H1 (cell line): ENCODE measurements at regions not wholly inside any gene's neighbourhood (a gene's known extent, or its start where the extent isn't known, plus 50 kb on each side); places are given as distances from the start of the nearest gene placed in this dataset.

ENCODE experiments used
- CTCF ChIA-PET: fragments of 300-600 bp; sonication (Branson Sonifier 250); formaldehyde crosslinking; loops from one replicate; lab custom pipeline; 2021; ENCODE audit not compliant: partially characterized antibody; lab: Charles Lee
- POLR2A ChIA-PET: fragments of 300-600 bp; sonication (Branson Sonifier 250); formaldehyde crosslinking; loops from one replicate; lab custom pipeline; 2021; ENCODE audit warnings: inconsistent platforms; ENCODE audit not compliant: partially characterized antibody; lab: Charles Lee
- DNase-seq, 2 experiments: peaks; one replicate each; pipeline versions ENCODE4 v3.0.0 to v3.0.0-alpha.2; 2010 to 2022; ENCODE audit warnings: low spot score in 2 of 2, low read depth in 1 of 2, mixed read lengths in 1 of 2
- FAIRE-seq: peaks from 2 replicates; lab custom pipeline; 2011; peaks lifted over from hg19 to GRCh38; lab: Jason Lieb, UNC
- H2AFZ ChIP-seq: 2 replicates; pipeline ENCODE4 v1.8.1; 2012; ENCODE audit warnings: low read length, inconsistent platforms
- H2AK5ac ChIP-seq: 2 replicates; pipeline ENCODE4 v1.6.1; 2013; ENCODE audit warnings: low read depth, low read length
- H2BK120ac ChIP-seq: replicated peaks from 2 replicates; pipeline ENCODE3; 2013; ENCODE audit warnings: low read depth, low read length, inconsistent platforms
- H2BK12ac ChIP-seq: 2 replicates; pipeline ENCODE4 v1.6.1; 2013; ENCODE audit warnings: low read depth, low read length
- H2BK15ac ChIP-seq: 2 replicates; pipeline ENCODE4 v1.6.1; 2013; ENCODE audit warnings: low read length
- H2BK20ac ChIP-seq: 2 replicates; pipeline ENCODE4 v1.6.1; 2013; ENCODE audit warnings: low read length
- H2BK5ac ChIP-seq: 2 replicates; pipeline ENCODE4 v1.6.1; 2013; ENCODE audit warnings: low read depth, low read length
- H3K14ac ChIP-seq: 2 replicates; pipeline ENCODE4 v1.6.1; 2013; ENCODE audit warnings: inconsistent platforms; ENCODE audit not compliant: insufficient read length
- H3K18ac ChIP-seq: 2 replicates; pipeline ENCODE4 v1.6.1; 2013; ENCODE audit warnings: low read length; ENCODE audit errors: extremely low read depth
- H3K23ac ChIP-seq: 2 replicates; pipeline ENCODE4 v1.6.1; 2013; ENCODE audit warnings: inconsistent platforms; ENCODE audit not compliant: insufficient read length
- H3K23me2 ChIP-seq: 2 replicates; pipeline ENCODE4 v1.6.1; 2013; ENCODE audit warnings: low read depth, low read length
- H3K27ac ChIP-seq: 2 replicates; pipeline ENCODE4 v1.6.1; 2011; ENCODE audit warnings: low read depth, low read length, inconsistent platforms
- H3K27me3 ChIP-seq, 4 experiments: replicated peaks in 1 of 4; 1 replicate in 1 of 4; 2 replicates in 3 of 4; pipeline versions ENCODE4 v1.6.1 to v1.8.1; 2011 to 2013; ENCODE audit warnings: low read length in 3 of 4, mild to moderate bottlenecking in 3 of 4, inconsistent platforms in 2 of 4, mixed read lengths in 2 of 4, moderate library complexity in 1 of 4; ENCODE audit not compliant: control insufficient read depth in 3 of 4, insufficient read depth in 3 of 4; ENCODE audit errors: extremely low read depth in 1 of 4
- H3K36me3 ChIP-seq, 4 experiments: 2 replicates each; pipeline versions ENCODE4 v1.6.1 to v1.8.1; 2011 to 2013; ENCODE audit warnings: mild to moderate bottlenecking in 4 of 4, low read length in 3 of 4, moderate library complexity in 2 of 4, control low read depth in 1 of 4, inconsistent platforms in 1 of 4; ENCODE audit not compliant: insufficient read depth in 4 of 4, control insufficient read depth in 2 of 4
- H3K4ac ChIP-seq: replicated peaks from 2 replicates; pipeline ENCODE3; 2013; ENCODE audit warnings: low read length, low read depth, mixed read lengths, inconsistent platforms; ENCODE audit not compliant: insufficient read length
- H3K4me1 ChIP-seq, 4 experiments: replicated peaks in 1 of 4; 1 replicate in 1 of 4; 2 replicates in 3 of 4; pipeline versions ENCODE4 v1.6.1 to v1.8.1; 2011 to 2013; ENCODE audit warnings: low read length in 3 of 4, inconsistent platforms in 2 of 4, mixed read lengths in 1 of 4; ENCODE audit not compliant: insufficient read depth in 4 of 4, control insufficient read depth in 3 of 4
- H3K4me2 ChIP-seq, 2 experiments: 2 replicates each; pipeline versions ENCODE4 v1.6.1 to v1.8.1; 2011 to 2013; ENCODE audit warnings: low read depth in 2 of 2, low read length in 2 of 2, control low read depth in 1 of 2, inconsistent platforms in 1 of 2, mild to moderate bottlenecking in 1 of 2; ENCODE audit not compliant: insufficient read depth in 1 of 2
- H3K4me3 ChIP-seq, 4 experiments: fragments of 200-600, 300-600 bp in 1 of 4; sonication (generic), shearing (Covaris generic), sonication (Bioruptor Twin) in 1 of 4; 2 replicates each; pipeline versions ENCODE4 v1.5.1 to v1.8.1; 2011 to 2016; ENCODE audit warnings: low read length in 4 of 4, low read depth in 3 of 4, control low read depth in 2 of 4, inconsistent platforms in 2 of 4, mild to moderate bottlenecking in 2 of 4, mixed read lengths in 1 of 4, moderate library complexity in 1 of 4; ENCODE audit not compliant: insufficient read depth in 2 of 4; ENCODE audit errors: extremely low read depth in 1 of 4
- H3K56ac ChIP-seq: replicated peaks from 2 replicates; pipeline ENCODE3; 2013; ENCODE audit warnings: low read depth, mild to moderate bottlenecking, mixed read lengths, low read length, inconsistent platforms; ENCODE audit not compliant: insufficient read length
- H3K79me1 ChIP-seq: 2 replicates; pipeline ENCODE4 v1.6.1; 2013; ENCODE audit warnings: low read depth, low read length, control low read depth
- H3K79me2 ChIP-seq, 2 experiments: 2 replicates each; pipeline versions ENCODE4 v1.6.1 to v1.8.1; 2012 to 2013; ENCODE audit warnings: low read length in 2 of 2, mild to moderate bottlenecking in 2 of 2, inconsistent platforms in 1 of 2; ENCODE audit not compliant: insufficient read depth in 2 of 2, control insufficient read depth in 1 of 2
- H3K9ac ChIP-seq, 4 experiments: replicated peaks in 1 of 4; 1 replicate in 1 of 4; 2 replicates in 3 of 4; pipeline versions ENCODE4 v1.6.1 to v1.8.1; 2011 to 2013; ENCODE audit warnings: low read depth in 3 of 4, low read length in 3 of 4, control low read depth in 2 of 4, mild to moderate bottlenecking in 2 of 4, moderate library complexity in 2 of 4, inconsistent platforms in 1 of 4; ENCODE audit errors: extremely low read depth in 1 of 4
- H3K9me3 ChIP-seq, 2 experiments: 2 replicates each; pipeline versions ENCODE4 v1.6.1 to v1.8.1; 2012 to 2013; ENCODE audit warnings: mild to moderate bottlenecking in 2 of 2, moderate library complexity in 2 of 2, control low read depth in 1 of 2, inconsistent platforms in 1 of 2, low read depth in 1 of 2, low read length in 1 of 2, mixed read lengths in 1 of 2; ENCODE audit not compliant: insufficient read depth in 2 of 2
- H4K20me1 ChIP-seq, 2 experiments: replicated peaks in 1 of 2; 2 replicates each; pipeline versions ENCODE3 to v1.8.1; 2011 to 2013; ENCODE audit warnings: inconsistent platforms in 2 of 2, low read length in 2 of 2, mild to moderate bottlenecking in 1 of 2; ENCODE audit not compliant: insufficient read depth in 2 of 2, control insufficient read depth in 1 of 2
- H4K5ac ChIP-seq: 2 replicates; pipeline ENCODE4 v1.6.1; 2013; ENCODE audit warnings: low read length, low read depth, mixed read lengths, inconsistent platforms; ENCODE audit not compliant: insufficient read length
- H4K8ac ChIP-seq: 2 replicates; pipeline ENCODE4 v1.8.0; 2013; ENCODE audit warnings: mild to moderate bottlenecking, moderate library complexity, low read length, inconsistent platforms; ENCODE audit not compliant: insufficient read depth; ENCODE audit errors: extremely low read depth
- H4K91ac ChIP-seq: replicated peaks from 2 replicates; pipeline ENCODE3; 2013; ENCODE audit warnings: low read length, mixed read lengths, inconsistent platforms; ENCODE audit not compliant: insufficient read length
- EP300 ChIP-seq, 2 experiments: IDR thresholded peaks; 1 replicate in 1 of 2; 2 replicates in 1 of 2; pipeline ENCODE4 v1.6.1; 2011 to 2012; ENCODE audit warnings: low read depth in 2 of 2, low read length in 2 of 2, mild to moderate bottlenecking in 2 of 2, borderline replicate concordance in 1 of 2, inconsistent platforms in 1 of 2, moderate library complexity in 1 of 2
- KDM1A ChIP-seq: fragments of 200-600, 300-600 bp; sonication (generic); IDR thresholded peaks from 2 replicates; pipeline ENCODE4 v1.7.1; 2016; ENCODE audit warnings: mild to moderate bottlenecking, low read length, borderline replicate concordance
- NANOG ChIP-seq: IDR thresholded peaks from 2 replicates; pipeline ENCODE4 v1.6.1; 2011; ENCODE audit warnings: low read length, low read depth, mild to moderate bottlenecking, inconsistent platforms; ENCODE audit not compliant: insufficient read depth, poor library complexity, severe bottlenecking
- WGBS, 2 experiments: shearing (Covaris generic) in 1 of 2; methylation state at CpG; one replicate each; pipeline versions ENCODE4 v1.1.6 to v1.1.7; 2013 to 2015; ENCODE audit warnings: low lambda C conversion rate in 2 of 2, mixed read lengths in 2 of 2, inconsistent platforms in 1 of 2, low coverage in 1 of 2, missing lambda C conversion rate in 1 of 2; ENCODE audit not compliant: insufficient replicate concordance in 2 of 2, insufficient coverage in 1 of 2, insufficient read length in 1 of 2; ENCODE audit errors: extremely low coverage in 1 of 2, missing lambda C conversion rate in 1 of 2; 5-methylcytosine and 5-hydroxymethylcytosine counted together

DNA sequence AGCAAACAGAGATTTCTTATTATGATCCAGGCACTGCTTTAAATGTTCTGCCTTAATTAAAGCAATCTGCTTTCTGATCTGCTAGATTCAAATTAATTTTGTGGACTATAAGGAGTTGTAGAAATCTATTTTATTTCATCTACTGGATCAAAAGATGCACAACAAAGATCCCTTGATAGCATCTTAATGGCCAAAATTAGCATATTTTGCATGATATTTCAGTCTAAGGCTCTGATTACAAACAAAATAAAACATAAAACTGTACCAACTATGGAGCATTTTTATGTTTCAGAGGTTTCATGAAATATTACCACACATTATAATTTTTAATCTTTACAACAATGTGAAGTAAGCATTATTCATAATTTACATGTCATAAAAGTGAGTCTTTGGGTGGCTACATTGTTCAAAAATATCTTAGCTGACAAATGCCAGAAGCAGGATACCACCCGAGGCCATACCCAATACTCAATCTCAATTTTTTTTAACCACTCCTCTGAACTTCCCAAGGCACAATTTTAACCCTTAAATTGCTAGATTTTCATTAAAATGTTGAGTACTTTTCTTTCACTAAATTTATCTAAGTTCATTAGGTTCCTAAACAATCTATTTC, 929.5 kb downstream of the KCNA4 start:
- Histone ChIP-seq H3K27ac (no peak overlapping the region), H3K4ac (no peak overlapping the region), H3K9me3 (no peaks in the 10 kb centered on the region), H4K20me1 (no peaks in the 10 kb centered on the region), H3K56ac (no peak overlapping the region), H3K9ac (no peak overlapping the region), H3K4me2 (no peak overlapping the region), H3K79me2 (no peaks in the 10 kb centered on the region), H3K14ac (no peak overlapping the region), H3K23me2 (no peaks in the 10 kb centered on the region), H2BK15ac (no peak overlapping the region), H2BK12ac (no peak overlapping the region), H3K4me3 (no peak overlapping the region), H2AFZ (no peak overlapping the region), H3K36me3 (no peaks in the 10 kb centered on the region), H3K23ac (no peak overlapping the region), H3K79me1 (no peaks in the 10 kb centered on the region), H3K27me3 (no peaks in the 10 kb centered on the region), H2AK5ac (no peak overlapping the region), H3K18ac (no peak overlapping the region), H3K4me1 (no peaks in the 10 kb centered on the region), H2BK120ac (no peak overlapping the region), H2BK20ac (no peak overlapping the region), H2BK5ac (no peak overlapping the region), H4K91ac (no peak overlapping the region), H4K5ac (no peak overlapping the region), H4K8ac (no peak overlapping the region)
- CTCF ChIA-PET = no interaction called here
- FAIRE-seq = no peak
- 78% methylated on average over 1 of the region's 1 CpG; no CpG with 5 or more reads in 1 of the 2 experiments for WGBS, 2 experiments
- no peak for DNase-seq
- TF ChIP-seq KDM1A = no peak
- TF ChIP-seq EP300 (IDR thresholded peaks at IDR 0.05; ENCODE audit: borderline replicate concordance in 1 of 2, low read depth in 2 of 2, low read length in 2 of 2) = no peak
- TF ChIP-seq NANOG = no peak
- POLR2A ChIA-PET = no interaction called here
